Stimulated activated naive CD4-positive, alpha-beta T cell treated with Interleukin-2 at 50 U/mL for 16 hours (primary cell): ENCODE measurements at regions not wholly inside any gene's neighbourhood (a gene's known extent, or its start where the extent isn't known, plus 50 kb on each side); places are given as distances from the start of the nearest gene placed in this dataset.
"Not testable (repeated sequence)": the region's sequence is repeated elsewhere in the genome, so short reads cannot be mapped to it uniquely, and the experiment has no call there.

Experiments
- DNase-seq: peaks from one replicate; lab custom pipeline; 2025; lab: John Stamatoyannopoulos, UW

- DNase-seq: no peak
Measured at GRCh38 chr12:125503128-125503527, 437.9 kb downstream of the AACS start.

GRCh38 chr12:125509195-125509594 lies 444.0 kb downstream of the AACS start:
- DNase-seq: no peak

GRCh38 chr12:125512541-125513298 lies 447.5 kb downstream of the AACS start:
- DNase-seq: no peak

- no peak for DNase-seq
Measured at GRCh38 chr12:125515887-125516286, 450.7 kb downstream of the AACS start.

GRCh38 chr12:125518074-125518473 lies 452.8 kb downstream of the AACS start:
- no peak for DNase-seq

- DNase-seq: no peak
Measured at GRCh38 chr12:125519026-125519651, 453.9 kb downstream of the AACS start.

- no peak for DNase-seq
Measured at GRCh38 chr12:125525879-125526278, 460.6 kb downstream of the AACS start.

- no peak for DNase-seq
Measured at GRCh38 chr12:125528281-125528680, 463.0 kb downstream of the AACS start.

GRCh38 chr12:125530201-125530600 lies 465.0 kb downstream of the AACS start:
- no peak for DNase-seq

- DNase-seq: no peak
Measured at GRCh38 chr12:125530876-125531275, 465.6 kb downstream of the AACS start.

GRCh38 chr12:125531574-125531973 lies 466.3 kb downstream of the AACS start:
- no peak for DNase-seq

- DNase-seq: no peak
Measured at GRCh38 chr12:125533434-125534029, 468.3 kb downstream of the AACS start.

GRCh38 chr12:125538401-125539199 lies 473.4 kb downstream of the AACS start:
- DNase-seq: no peak

- DNase-seq: no peak
Measured at GRCh38 chr12:125540580-125541204, 475.5 kb downstream of the AACS start.

GRCh38 chr12:125544960-125545359 lies 479.7 kb downstream of the AACS start:
- DNase-seq: no peak

GRCh38 chr12:125549171-125549570 lies 483.9 kb downstream of the AACS start:
- DNase-seq: no peak

GRCh38 chr12:125549836-125550235 lies 484.6 kb downstream of the AACS start:
- no peak for DNase-seq

GRCh38 chr12:125552295-125552694 lies 487.1 kb downstream of the AACS start:
- DNase-seq: no peak

- DNase-seq: not testable (repeated sequence)
Measured at GRCh38 chr12:125561008-125561407, 495.8 kb downstream of the AACS start.

- no peak for DNase-seq
Measured at GRCh38 chr12:125564753-125565152, 499.5 kb downstream of the AACS start.

- DNase-seq: no peak
Measured at GRCh38 chr12:125567581-125567980, 502.3 kb downstream of the AACS start.

- no peak for DNase-seq
Measured at GRCh38 chr12:125568306-125568705, 503.1 kb downstream of the AACS start.
